GM21423 (cell line): ENCODE measurements at regions not wholly inside any gene's neighbourhood (a gene's known extent, or its start where the extent isn't known, plus 50 kb on each side); places are given as distances from the start of the nearest gene placed in this dataset.
"Not testable (repeated sequence)": the region's sequence is repeated elsewhere in the genome, so short reads cannot be mapped to it uniquely, and the experiment has no call there.

Experiments
- ATAC-seq: cut with Tn5 transposase; IDR thresholded peaks from one replicate; pipeline ENCODE4 v1.9.1; 2021; ENCODE audit warnings: mild to moderate bottlenecking, moderate library complexity; ENCODE audit not compliant: unreplicated experiment

DNA sequence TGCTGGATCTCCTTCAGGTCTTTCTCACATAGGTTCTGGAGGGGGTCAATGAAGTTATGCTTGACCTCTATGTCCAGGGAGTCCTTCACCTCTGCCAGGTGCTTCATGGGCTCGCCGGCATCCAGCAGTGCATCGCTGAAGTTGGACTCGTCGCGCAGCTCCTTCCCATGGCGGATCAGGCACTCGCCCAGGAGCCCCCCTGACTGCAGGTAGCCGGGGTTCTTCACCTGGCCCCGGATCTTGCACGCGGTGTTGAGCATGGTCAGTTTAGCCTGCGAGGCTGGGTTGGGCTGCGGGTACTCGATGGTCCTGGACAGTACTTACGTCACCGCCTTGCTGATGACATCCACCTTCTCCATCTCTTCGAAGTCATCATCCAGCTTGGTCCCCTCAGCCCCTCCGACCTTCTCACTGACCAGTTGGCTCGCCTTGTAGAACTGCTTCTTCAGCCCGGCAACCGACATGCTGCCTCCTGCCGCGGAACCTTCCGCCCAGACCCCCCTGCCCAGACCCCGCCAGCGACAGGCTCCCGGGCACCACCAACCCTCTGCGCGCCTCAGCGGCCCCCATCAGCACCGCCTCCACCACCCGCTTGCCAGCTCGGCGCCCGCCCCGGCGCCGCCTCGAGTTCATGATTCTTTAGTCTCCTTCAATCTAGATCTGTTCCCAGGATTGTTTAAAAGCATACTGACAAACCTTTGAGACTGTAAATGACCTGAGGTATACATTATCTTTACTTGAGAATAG, 99.8 kb downstream of the KPNA2 start:
- ATAC-seq: no peak

GRCh38 chr17:68141050-68141449, 105.5 kb downstream of the KPNA2 start:
- no peak for ATAC-seq

DNA sequence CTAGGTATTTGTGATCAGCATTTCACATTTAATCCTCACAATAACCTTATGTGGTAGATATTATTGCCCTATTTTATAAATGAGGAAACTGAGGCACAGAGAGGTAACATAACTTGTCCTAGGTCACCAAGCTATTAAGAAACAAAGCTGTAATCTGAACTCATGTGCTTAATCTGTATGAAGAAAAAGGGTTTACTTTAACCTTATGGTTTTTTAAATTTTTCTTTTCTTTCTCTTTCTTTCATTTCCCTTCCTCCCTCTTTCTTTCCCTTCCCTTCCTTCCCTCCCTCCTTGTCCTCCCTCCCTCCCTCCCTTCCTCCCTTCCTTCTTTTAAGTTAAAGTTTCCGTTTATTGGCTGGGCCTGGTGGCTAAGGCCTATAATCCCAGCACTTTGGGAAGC, 105.2 kb upstream of the AMZ2 start:
- ATAC-seq: no peak

DNA sequence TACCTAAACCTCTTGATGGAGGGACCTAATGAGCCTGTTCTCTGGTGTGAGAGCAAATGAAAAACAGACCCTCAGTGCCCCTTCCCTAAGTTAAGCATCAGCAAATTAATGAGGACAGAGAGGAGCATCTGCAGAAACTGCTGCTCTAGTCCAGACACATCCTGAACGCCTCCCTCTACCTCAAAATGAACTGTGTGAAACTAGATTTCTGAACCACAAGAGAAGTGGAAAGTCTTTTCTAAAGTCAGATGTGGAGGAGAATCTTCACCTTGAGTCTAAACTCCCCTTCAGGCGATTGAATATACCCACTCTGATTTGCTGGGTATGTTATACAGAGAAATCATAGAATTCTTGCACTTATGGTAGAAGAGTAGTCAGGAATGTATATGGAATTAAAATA, 104.4 kb upstream of the AMZ2 start:
- no peak for ATAC-seq

GRCh38 chr17:68145088-68145487, 102.8 kb upstream of the AMZ2 start:
- ATAC-seq: no peak

DNA sequence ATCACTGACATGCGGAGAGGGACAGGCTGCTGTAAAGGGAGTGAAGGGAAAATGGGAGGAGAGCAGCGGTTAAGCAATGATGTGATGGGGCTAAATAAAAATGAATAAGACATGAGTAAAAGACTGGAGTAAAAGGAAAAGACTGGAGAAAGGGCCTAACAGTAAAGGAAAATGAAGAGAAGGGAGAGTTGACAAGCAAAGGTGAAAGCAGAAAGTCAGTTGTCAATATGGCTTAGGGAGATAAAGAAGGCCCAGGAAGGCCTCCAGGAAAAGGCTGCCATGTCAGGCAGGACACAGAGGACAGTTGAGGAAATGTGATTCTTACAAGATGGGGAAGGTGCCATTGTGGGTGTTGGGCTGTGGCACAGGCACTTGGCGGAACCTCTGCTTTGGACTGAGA, 98.9 kb upstream of the AMZ2 start:
- ATAC-seq: no peak

GRCh38 chr17:68152161-68152571, 95.7 kb upstream of the AMZ2 start:
- ATAC-seq: no peak

GRCh38 chr17:68155692-68156091, 92.2 kb upstream of the AMZ2 start:
- ATAC-seq: no peak

- no peak for ATAC-seq
Measured at GRCh38 chr17:68161644-68162428, 86.0 kb upstream of the AMZ2 start.

DNA sequence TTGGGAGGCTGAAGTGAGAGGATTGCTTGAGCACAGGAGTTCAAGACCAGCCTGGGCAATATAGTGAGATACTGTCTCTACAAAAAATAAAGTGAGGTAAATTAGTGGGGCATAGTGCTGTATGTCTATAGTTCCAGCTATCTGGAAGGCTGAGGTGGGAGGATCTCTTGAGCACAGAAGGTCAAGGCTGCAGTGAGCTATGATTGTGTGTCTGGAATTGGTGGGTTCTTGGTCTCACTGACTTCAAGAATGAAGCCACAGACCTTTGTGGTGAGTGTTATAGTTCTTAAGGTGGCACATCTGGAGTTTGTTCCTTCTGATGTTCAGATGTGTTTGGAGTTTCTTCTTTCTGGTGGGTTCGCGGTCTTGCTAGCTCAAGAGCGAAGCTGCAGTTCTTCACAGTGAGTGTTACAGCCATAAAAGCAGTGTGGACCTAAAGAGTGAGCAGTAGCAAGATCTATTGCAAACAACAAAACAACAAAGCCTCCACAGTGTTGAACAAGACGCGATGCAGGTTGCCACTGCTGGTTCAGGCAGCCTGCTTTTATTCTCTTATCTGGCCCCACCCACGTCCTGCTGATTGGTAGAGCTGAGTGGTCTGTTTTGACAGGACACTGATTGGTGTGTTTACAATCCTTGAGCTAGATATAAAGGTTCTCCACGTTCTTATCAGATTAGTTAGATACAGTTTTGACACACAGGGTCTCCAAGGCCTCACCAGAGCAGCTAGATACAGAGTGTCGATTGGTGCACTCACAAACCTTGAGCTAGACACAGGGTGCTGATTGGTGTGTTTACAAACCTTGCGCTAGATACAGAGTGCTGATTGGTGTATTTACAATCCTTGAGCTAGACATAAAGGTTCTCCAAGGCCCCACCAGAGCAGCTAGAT, 79.3 kb upstream of the AMZ2 start:
- not testable (repeated sequence) for ATAC-seq

DNA sequence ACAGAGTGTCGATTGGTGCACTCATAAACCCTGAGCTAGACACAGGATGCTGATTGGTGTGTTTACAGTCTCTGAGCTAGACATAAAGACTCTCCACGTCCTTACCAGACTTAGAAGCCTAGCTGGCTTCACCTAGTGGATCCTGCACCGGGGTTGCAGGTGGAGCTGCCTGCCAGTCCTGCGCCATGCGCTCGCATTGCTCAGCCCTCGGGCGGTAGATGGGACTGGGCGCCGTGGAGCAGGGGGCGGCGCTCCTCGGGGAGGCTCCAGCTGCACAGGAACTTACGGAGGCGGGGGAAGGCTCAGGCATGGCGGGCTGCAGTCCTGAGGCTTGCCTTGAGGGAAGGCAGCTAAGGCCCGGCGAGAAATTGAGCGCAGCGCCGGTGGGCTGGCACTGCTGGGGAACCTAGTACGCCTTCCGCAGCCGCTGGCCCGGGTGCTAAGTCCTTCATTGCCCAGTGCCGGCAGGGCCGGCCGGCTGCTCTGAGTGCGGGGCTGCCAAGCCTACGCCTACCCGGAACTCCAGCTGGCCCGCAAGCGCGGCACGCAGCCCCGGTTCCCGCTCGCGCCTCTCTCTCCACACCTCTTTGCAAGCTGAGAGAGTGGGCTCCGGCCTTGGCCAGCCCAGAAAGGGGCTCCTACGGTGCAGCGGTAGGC, 78.5 kb upstream of the AMZ2 start:
- ATAC-seq: not testable (repeated sequence)

- no peak for ATAC-seq
Measured at GRCh38 chr17:68169840-68170239, 78.0 kb upstream of the AMZ2 start.

- ATAC-seq: no peak
Measured at GRCh38 chr17:68170246-68170645, 77.6 kb upstream of the AMZ2 start.

DNA sequence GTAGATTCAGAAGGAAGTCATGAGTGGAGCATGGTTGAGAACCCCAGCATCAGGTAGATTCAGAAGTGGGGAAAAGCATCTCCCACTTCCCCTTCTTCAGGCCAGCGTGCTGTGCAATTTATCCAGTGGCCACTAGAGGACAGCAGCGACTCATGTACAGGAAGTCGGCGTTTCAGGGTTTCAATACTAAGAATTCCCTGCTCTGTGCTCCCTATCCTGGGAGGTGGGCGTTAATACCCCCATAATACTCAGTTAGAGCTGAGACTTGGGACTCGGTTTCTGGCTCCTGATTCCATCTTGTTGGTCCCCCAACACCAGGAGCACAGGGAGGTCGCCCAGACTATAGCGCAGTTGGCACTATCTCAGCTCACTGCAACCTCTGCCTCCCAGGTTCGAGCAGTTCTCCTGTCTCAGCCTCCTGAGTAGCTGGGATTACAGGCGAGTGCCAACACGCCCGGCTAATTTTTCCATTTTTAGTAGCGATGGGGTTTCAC, 75.3 kb upstream of the AMZ2 start:
- ATAC-seq: peak; percentile 70

DNA sequence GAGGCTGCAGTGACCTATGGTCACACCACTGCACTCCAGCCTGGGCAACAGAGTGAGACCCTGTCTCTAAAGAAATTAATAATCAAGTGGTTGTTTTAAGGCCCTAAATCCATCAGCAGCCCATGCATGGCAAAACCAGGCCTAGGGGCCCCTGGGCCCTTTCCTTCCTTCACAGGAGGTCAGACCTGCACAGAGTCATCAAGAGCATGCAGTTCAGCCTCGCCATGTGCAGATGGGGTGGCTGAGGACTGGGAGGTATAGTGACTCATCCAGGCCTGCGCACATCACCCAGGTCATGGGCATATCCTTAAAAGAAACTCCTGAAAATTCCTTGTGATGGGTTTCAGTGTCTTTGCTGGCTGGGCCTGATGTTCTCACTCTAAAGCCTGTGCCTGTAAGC, 72.4 kb upstream of the AMZ2 start:
- no peak for ATAC-seq

GRCh38 chr17:68175905-68176304, 71.9 kb upstream of the AMZ2 start:
- ATAC-seq: no peak

GRCh38 chr17:68176718-68177117, 71.1 kb upstream of the AMZ2 start:
- ATAC-seq: no peak

- no peak for ATAC-seq
Measured at GRCh38 chr17:68178831-68179230, 69.0 kb upstream of the AMZ2 start.

- no peak for ATAC-seq
Measured at GRCh38 chr17:68179236-68179925, 68.5 kb upstream of the AMZ2 start.

- ATAC-seq: no peak
Measured at GRCh38 chr17:68179926-68180285, 67.9 kb upstream of the AMZ2 start.
